K562 (cell line): ENCODE measurements at regions not wholly inside any gene's neighbourhood (a gene's known extent, or its start where the extent isn't known, plus 50 kb on each side); places are given as distances from the start of the nearest gene placed in this dataset.
A peak's percentile ranks its signal among the peaks of the same experiment; 100 is the strongest.

Experiments
- ATAC-seq: fragments of 200-7000 bp; cut with Tn5 transposase; 3 replicates; pipeline ENCODE4 v1.9.1; 2020; ENCODE audit warnings: moderate library complexity
- BruUV-seq: library from RNA; stranded (reverse); fragments of 400-500 nt; replicated peaks from 2 replicates; lab custom pipeline; 2021; lab: Mats Ljungman, UMichigan
- CTCF ChIA-PET: fragments of 300-600 bp; formaldehyde crosslinking; extraction: SDS; loops from one replicate; lab custom pipeline; 2021; ENCODE audit warnings: low intra/inter-chr PET ratio; lab: Yijun Ruan, JAX
- POLR2A ChIA-PET: fragments of 300-600, 350-650 bp; sonication (Branson Sonifier 250); formaldehyde crosslinking; extraction: SDS; loops from one replicate; lab custom pipeline; 2021; ENCODE audit warnings: antibody characterized with exemption, inconsistent platforms; lab: Yijun Ruan, JAX
- DNase-seq, 4 experiments: peaks; one replicate each; pipeline versions ENCODE4 v3.0.0 to v3.0.0-alpha.2; 2011 to 2018; ENCODE audit warnings: low spot score in 3 of 4, mixed read lengths in 3 of 4; ENCODE audit errors: extremely low read depth in 1 of 4
- FAIRE-seq: peaks from 2 replicates; lab custom pipeline; 2011; peaks lifted over from hg19 to GRCh38; lab: Jason Lieb, UNC
- H2AFZ ChIP-seq: 2 replicates; pipeline ENCODE4 v1.6.0; 2011; ENCODE audit warnings: low read depth, low read length, control low read depth, inconsistent platforms
- H3K27ac ChIP-seq: fragments of 200-600 bp; 3 replicates; pipeline ENCODE4 v1.8.0; 2011; ENCODE audit warnings: low read depth, mild to moderate bottlenecking, control low read depth, inconsistent platforms, low read length, moderate library complexity, mixed read lengths; ENCODE audit errors: extremely low read depth
- H3K27me3 ChIP-seq, 2 experiments: fragments of 300-600 bp in 1 of 2; 2 replicates in 1 of 2; 3 replicates in 1 of 2; pipeline versions ENCODE4 v1.6.0 to v1.8.0; 2011; ENCODE audit warnings: inconsistent platforms in 2 of 2, low read length in 2 of 2, mild to moderate bottlenecking in 1 of 2, mixed read lengths in 1 of 2, moderate library complexity in 1 of 2; ENCODE audit not compliant: control insufficient read depth in 2 of 2, insufficient read depth in 2 of 2
- H3K36me3 ChIP-seq: fragments of 300-600 bp; 3 replicates; pipeline ENCODE4 v1.8.0; 2011; ENCODE audit warnings: mild to moderate bottlenecking, low read length, inconsistent platforms; ENCODE audit not compliant: control insufficient read depth, insufficient read depth
- H3K4me1 ChIP-seq, 2 experiments: fragments of 200-600 bp in 1 of 2; replicated peaks in 1 of 2; 2 replicates in 1 of 2; 3 replicates in 1 of 2; pipeline versions ENCODE4 v1.5.1 to v1.8.0; 2011; ENCODE audit warnings: inconsistent platforms in 2 of 2, low read length in 2 of 2, mild to moderate bottlenecking in 1 of 2, mixed read lengths in 1 of 2, moderate library complexity in 1 of 2; ENCODE audit not compliant: control insufficient read depth in 2 of 2, insufficient read depth in 2 of 2
- H3K4me2 ChIP-seq: 2 replicates; pipeline ENCODE4 v1.6.1; 2011; ENCODE audit warnings: low read length, control low read depth, inconsistent platforms, mixed read lengths; ENCODE audit not compliant: insufficient read depth
- H3K4me3 ChIP-seq: fragments of 200-600 bp; sonication (generic), shearing (Covaris generic); 2 replicates; pipeline ENCODE4 v1.5.1; 2016; ENCODE audit warnings: control low read depth, inconsistent platforms
- H3K79me2 ChIP-seq: fragments of 200-600 bp; 3 replicates; pipeline ENCODE4 v1.8.0; 2011; ENCODE audit warnings: low read length, inconsistent platforms; ENCODE audit not compliant: control insufficient read depth, insufficient read depth
- H3K9ac ChIP-seq, 2 experiments: 2 replicates each; pipeline versions ENCODE4 v1.6.0 to v1.6.1; 2011; ENCODE audit warnings: low read depth in 2 of 2, low read length in 2 of 2, control low read depth in 1 of 2, inconsistent platforms in 1 of 2, mild to moderate bottlenecking in 1 of 2, mixed read lengths in 1 of 2; ENCODE audit not compliant: insufficient read depth in 1 of 2
- H3K9me1 ChIP-seq: one replicate; pipeline ENCODE4 v1.6.0; 2011; ENCODE audit warnings: inconsistent platforms, mild to moderate bottlenecking, low read length, moderate library complexity; ENCODE audit not compliant: control insufficient read depth, insufficient read depth
- H3K9me3 ChIP-seq: replicated peaks from 2 replicates; pipeline ENCODE4 v1.5.1; 2011; ENCODE audit warnings: low read depth, low read length, inconsistent platforms; ENCODE audit not compliant: control insufficient read depth, insufficient read depth
- H4K20me1 ChIP-seq: replicated peaks from 2 replicates; pipeline ENCODE4 v1.6.1; 2011; ENCODE audit warnings: low read length, inconsistent platforms, mixed read lengths; ENCODE audit not compliant: control insufficient read depth, insufficient read depth
- CBFB ChIP-seq: sonication (generic); formaldehyde crosslinking; IDR thresholded peaks from 2 replicates; pipeline ENCODE4 v1.4.0; 2020; ENCODE audit warnings: mild to moderate bottlenecking, missing genetic modification reagents
- DMBX1 ChIP-seq: fragments of 250-450 bp; sonication (Bioruptor Pico); IDR thresholded peaks from 2 replicates; pipeline ENCODE4 v1.8.0; 2022; ENCODE audit warnings: inconsistent platforms, mild to moderate bottlenecking, moderate library complexity, borderline replicate concordance
- FOXP4 ChIP-seq: sonication (generic); formaldehyde crosslinking; IDR thresholded peaks from 2 replicates; pipeline ENCODE4 v1.8.0; 2022; ENCODE audit warnings: mild to moderate bottlenecking, missing genetic modification reagents, borderline replicate concordance
- HDAC6 ChIP-seq: IDR thresholded peaks from 2 replicates; pipeline ENCODE4 v1.6.1; 2012; ENCODE audit warnings: low read depth, mild to moderate bottlenecking, control low read depth, inconsistent platforms, low read length, moderate library complexity
- HLTF ChIP-seq: fragments of 450-650 bp; IDR thresholded peaks from 2 replicates; pipeline ENCODE4 v1.6.1; 2016
- ILK ChIP-seq: fragments of 450-650 bp; IDR thresholded peaks from 2 replicates; pipeline ENCODE4 v1.6.1; 2016; ENCODE audit warnings: missing genetic modification characterization, low read depth, mild to moderate bottlenecking, missing compliant biosample characterization, moderate library complexity, borderline replicate concordance
- RB1 ChIP-seq: fragments of 450-650 bp; IDR thresholded peaks from 2 replicates; pipeline ENCODE4 v1.6.1; 2017; ENCODE audit warnings: low read depth, mild to moderate bottlenecking
- SETDB1 ChIP-seq: IDR thresholded peaks from one replicate; pipeline ENCODE4 v1.6.1; 2012; ENCODE audit warnings: low read length, control low read depth, inconsistent platforms
- WGBS: fragments of 100-300 bp; shearing (Covaris generic); methylation state at CpG from one replicate; pipeline ENCODE4 v1.1.6; 2016; ENCODE audit warnings: low coverage, mixed read lengths; ENCODE audit not compliant: insufficient coverage; ENCODE audit errors: missing lambda C conversion rate; 5-methylcytosine and 5-hydroxymethylcytosine counted together
- in situ Hi-C: fragments of 300-500 bp; cut with MboI; formaldehyde crosslinking; loops from 4 replicates; pipeline ENCODE4 v1.15.0; 2018; ENCODE audit warnings: inconsistent platforms, mixed read lengths
- intact Hi-C: fragments of 100-400 bp; cut with micrococcal nuclease; formaldehyde crosslinking; loops from 2 replicates; pipeline ENCODE4 v1.14.2; 2022

GRCh38 chrX:131918839-131919238, 104.3 kb upstream of the STK26 start:
- Histone ChIP-seq H4K20me1 (no peaks in the 10 kb centered on the region), H3K79me2 (no peaks in the 10 kb centered on the region), H3K9me3 (no peaks in the 10 kb centered on the region), H3K9ac (no peak overlapping the region), H3K27ac (no peak overlapping the region), H3K4me1 (peaks cover 5 to 19% of the 10 kb centered on the region in 2 experiments; a peak in 3 of 5 replicates), H2AFZ (no peak overlapping the region), H3K27me3 (no peaks in the 10 kb centered on the region), H3K9me1 (no peaks in the 10 kb centered on the region), H3K4me3 (no peak overlapping the region), H3K4me2 (no peak overlapping the region), H3K36me3 (no peaks in the 10 kb centered on the region)
- FAIRE-seq = peak; percentile 26
- POLR2A ChIA-PET = no interaction called here
- BruUV-seq = no TSS peak
- intact Hi-C loops (no loop called here), in situ Hi-C loops (no loop called here)
- no peak for TF ChIP-seq HLTF
- TF ChIP-seq HDAC6 = no peak
- no peak for TF ChIP-seq CBFB (CRISPR knock-in tag)
- TF ChIP-seq SETDB1 = no peak
- TF ChIP-seq RB1 = no peak
- TF ChIP-seq DMBX1 = no peak
- no peak for TF ChIP-seq ILK (tag)
- TF ChIP-seq FOXP4 (CRISPR knock-in tag) = no peak
- DNase-seq = peak in 1 of 4 experiments; percentile 15
- WGBS = 33% methylated on average over 1 of the region's 2 CpGs
- CTCF ChIA-PET = no interaction called here
- peak; percentile 12; the same call in 1 of the 3 replicates for ATAC-seq
